ENCODE measurements at regions not wholly inside any gene's neighbourhood (a gene's known extent, or its start where the extent isn't known, plus 50 kb on each side); places are given as distances from the start of the nearest gene placed in this dataset.

DNA sequence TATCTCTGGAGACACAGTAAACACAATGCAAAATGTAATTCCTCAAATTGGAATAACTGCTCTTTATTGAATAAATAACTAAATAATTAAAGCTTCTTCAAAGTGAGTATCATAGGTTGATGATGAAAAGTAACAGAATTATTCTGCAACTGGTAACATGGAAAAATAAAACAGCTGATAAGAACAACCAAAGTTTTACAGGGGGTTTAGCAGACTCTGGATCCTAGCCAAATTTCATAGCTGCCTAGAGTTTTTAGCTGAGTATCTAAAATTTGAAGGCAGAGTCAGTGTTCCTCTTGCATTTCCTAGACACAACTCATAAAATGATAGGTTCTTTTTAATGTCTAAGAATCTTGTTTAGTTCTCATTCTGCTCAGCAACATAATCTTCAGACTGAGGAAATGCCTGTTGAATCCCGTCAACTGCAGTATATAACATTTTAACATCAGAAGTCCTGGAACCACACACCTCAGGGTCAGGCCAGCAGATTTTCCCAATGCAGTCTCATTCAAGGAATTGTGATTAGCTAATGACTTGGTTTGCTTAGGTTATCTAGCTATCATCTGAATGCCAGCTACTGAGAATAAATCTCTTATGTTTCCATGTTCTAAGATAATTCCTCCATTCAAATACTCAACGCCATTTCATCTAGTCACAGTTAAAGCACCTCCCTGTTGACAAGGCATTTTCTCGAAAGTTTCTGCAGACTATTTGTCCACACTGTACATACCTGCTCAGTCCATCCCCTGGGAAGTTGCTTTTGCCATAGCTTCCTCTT, 411.6 kb downstream of the BCAT1 start:
- TF ChIP-seq, protein P1, sequence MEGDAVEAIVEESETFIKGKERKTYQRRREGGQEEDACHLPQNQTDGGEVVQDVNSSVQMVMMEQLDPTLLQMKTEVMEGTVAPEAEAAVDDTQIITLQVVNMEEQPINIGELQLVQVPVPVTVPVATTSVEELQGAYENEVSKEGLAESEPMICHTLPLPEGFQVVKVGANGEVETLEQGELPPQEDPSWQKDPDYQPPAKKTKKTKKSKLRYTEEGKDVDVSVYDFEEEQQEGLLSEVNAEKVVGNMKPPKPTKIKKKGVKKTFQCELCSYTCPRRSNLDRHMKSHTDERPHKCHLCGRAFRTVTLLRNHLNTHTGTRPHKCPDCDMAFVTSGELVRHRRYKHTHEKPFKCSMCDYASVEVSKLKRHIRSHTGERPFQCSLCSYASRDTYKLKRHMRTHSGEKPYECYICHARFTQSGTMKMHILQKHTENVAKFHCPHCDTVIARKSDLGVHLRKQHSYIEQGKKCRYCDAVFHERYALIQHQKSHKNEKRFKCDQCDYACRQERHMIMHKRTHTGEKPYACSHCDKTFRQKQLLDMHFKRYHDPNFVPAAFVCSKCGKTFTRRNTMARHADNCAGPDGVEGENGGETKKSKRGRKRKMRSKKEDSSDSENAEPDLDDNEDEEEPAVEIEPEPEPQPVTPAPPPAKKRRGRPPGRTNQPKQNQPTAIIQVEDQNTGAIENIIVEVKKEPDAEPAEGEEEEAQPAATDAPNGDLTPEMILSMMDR (IDR thresholded peaks at IDR 0.05), result no peak
- no peak for TF ChIP-seq POLR2A (IDR thresholded peaks at IDR 0.05)
